Neural cell (in vitro differentiated cells): ENCODE measurements at regions not wholly inside any gene's neighbourhood (a gene's known extent, or its start where the extent isn't known, plus 50 kb on each side); places are given as distances from the start of the nearest gene placed in this dataset.

Source experiments
- H2AFZ ChIP-seq: fragments of 200-600, 300-800 bp; sonication (generic), shearing (Covaris generic); 2 replicates; pipeline ENCODE4 v1.6.0; 2014; ENCODE audit warnings: low read depth, mild to moderate bottlenecking, antibody characterized with exemption, low read length, moderate library complexity
- H3F3A ChIP-seq: fragments of 200-600 bp; shearing (Covaris generic); 2 replicates; pipeline ENCODE4 v1.6.1; 2016; ENCODE audit warnings: mild to moderate bottlenecking, moderate library complexity, mixed read lengths, antibody characterized with exemption, low read length; ENCODE audit not compliant: insufficient read depth, poor library complexity, severe bottlenecking
- H3K27ac ChIP-seq: fragments of 200-600, 300-800 bp; sonication (generic), shearing (Covaris generic); 2 replicates; pipeline ENCODE4 v1.5.1; 2014; ENCODE audit warnings: mild to moderate bottlenecking, low read length, moderate library complexity
- H3K27me3 ChIP-seq: fragments of 300-800, 200-600 bp; sonication (generic), shearing (Covaris generic); 2 replicates; pipeline ENCODE4 v1.6.0; 2014; ENCODE audit warnings: mild to moderate bottlenecking, low read depth, low read length, moderate library complexity; ENCODE audit not compliant: insufficient read depth
- H3K36me3 ChIP-seq: fragments of 300-800, 200-600 bp; sonication (generic), shearing (Covaris generic); 2 replicates; pipeline ENCODE4 v1.5.1; 2014; ENCODE audit warnings: mild to moderate bottlenecking, antibody characterized with exemption, low read length, moderate library complexity; ENCODE audit not compliant: insufficient read depth
- H3K4me2 ChIP-seq: fragments of 300-800, 200-600 bp; sonication (generic), shearing (Covaris generic); 2 replicates; pipeline ENCODE4 v1.6.0; 2014; ENCODE audit warnings: mild to moderate bottlenecking, low read length
- H3K4me3 ChIP-seq: fragments of 300-800, 200-600 bp; sonication (generic), shearing (Covaris generic); 2 replicates; pipeline ENCODE4 v1.5.1; 2014; ENCODE audit warnings: mild to moderate bottlenecking, low read length, moderate library complexity
- H3K79me2 ChIP-seq: fragments of 200-600 bp; shearing (Covaris generic); replicated peaks from 2 replicates; pipeline ENCODE4 v1.6.0; 2014; ENCODE audit warnings: mild to moderate bottlenecking, low read length, moderate library complexity; ENCODE audit not compliant: insufficient read depth
- H3K9ac ChIP-seq: fragments of 300-800, 200-600 bp; sonication (generic), shearing (Covaris generic); 2 replicates; pipeline ENCODE4 v1.6.1; 2016; ENCODE audit warnings: mild to moderate bottlenecking, low read length, mixed read lengths
- H3K9me2 ChIP-seq: fragments of 200-600 bp; shearing (Covaris generic); 2 replicates; pipeline ENCODE4 v1.6.1; 2016; ENCODE audit warnings: mild to moderate bottlenecking, low read length, mixed read lengths; ENCODE audit not compliant: insufficient read depth
- H3K9me3 ChIP-seq: fragments of 200-600, 300-800 bp; sonication (generic), shearing (Covaris generic); 2 replicates; pipeline ENCODE4 v1.6.1; 2016; ENCODE audit warnings: mild to moderate bottlenecking, mixed run types, low read length, moderate library complexity, mixed read lengths
- H4K20me1 ChIP-seq: fragments of 200-600 bp; shearing (Covaris generic); 2 replicates; pipeline ENCODE4 v1.6.1; 2016; ENCODE audit warnings: mild to moderate bottlenecking, mixed run types; ENCODE audit not compliant: insufficient read depth
- CTCF ChIP-seq: fragments of 450-650 bp; IDR thresholded peaks from 2 replicates; pipeline ENCODE4 v1.5.1; 2014; ENCODE audit warnings: antibody characterized with exemption, mild to moderate bottlenecking, moderate library complexity; ENCODE audit not compliant: poor library complexity, severe bottlenecking
- EZH2 ChIP-seq: fragments of 200-600, 300-800 bp; shearing (Covaris generic), sonication (generic); IDR thresholded peaks from 2 replicates; pipeline ENCODE4 v1.6.1; 2014; ENCODE audit warnings: antibody characterized with exemption, low read length, borderline replicate concordance, mild to moderate bottlenecking; ENCODE audit not compliant: insufficient read depth, poor library complexity, severe bottlenecking
- MXI1 ChIP-seq: fragments of 450-650 bp; conservative IDR thresholded peaks from 2 replicates; pipeline ENCODE4 v1.6.1; 2014; ENCODE audit warnings: antibody characterized with exemption, mild to moderate bottlenecking; ENCODE audit not compliant: poor library complexity, severe bottlenecking
- POLR2AphosphoS5 ChIP-seq: IDR thresholded peaks from 2 replicates; pipeline ENCODE4 v1.6.1; 2012
- RAD21 ChIP-seq: fragments of 450-650 bp; conservative IDR thresholded peaks from 2 replicates; pipeline ENCODE4 v1.6.1; 2014; ENCODE audit warnings: antibody characterized with exemption, mild to moderate bottlenecking, moderate library complexity
- REST ChIP-seq: IDR thresholded peaks from 2 replicates; pipeline ENCODE4 v1.6.1; 2012; ENCODE audit warnings: borderline replicate concordance
- SMC3 ChIP-seq: fragments of 450-650 bp; conservative IDR thresholded peaks from 2 replicates; pipeline ENCODE4 v1.6.1; 2014; ENCODE audit warnings: antibody characterized with exemption, mild to moderate bottlenecking, moderate library complexity; ENCODE audit not compliant: poor library complexity
- TAF1 ChIP-seq: IDR thresholded peaks from 2 replicates; pipeline ENCODE4 v1.6.1; 2012; ENCODE audit warnings: low read depth

- no peaks in the 10 kb centered on the region for H3K9me2 ChIP-seq
- H3K9ac ChIP-seq: no peak overlapping the region
- no peaks in the 10 kb centered on the region for H3K9me3 ChIP-seq
- no peaks in the 10 kb centered on the region for H3K79me2 ChIP-seq
- no peaks in the 10 kb centered on the region for H3F3A ChIP-seq
- no peaks in the 10 kb centered on the region for H3K27me3 ChIP-seq
- no peak overlapping the region for H3K4me2 ChIP-seq
- H2AFZ ChIP-seq: no peak overlapping the region
- H4K20me1 ChIP-seq: no peaks in the 10 kb centered on the region
- H3K36me3 ChIP-seq: no peaks in the 10 kb centered on the region
- TF ChIP-seq RAD21 (no peak), REST (no peak), SMC3 (no peak)
- H3K4me3 ChIP-seq: no peak overlapping the region
- no peak overlapping the region for H3K27ac ChIP-seq
Measured at GRCh38 chr9:81460693-81461092, 228.7 kb downstream of the TLE1 start.

- Histone ChIP-seq H3K4me3 (no peak overlapping the region), H3K9me2 (no peaks in the 10 kb centered on the region), H4K20me1 (no peaks in the 10 kb centered on the region), H3K4me2 (no peak overlapping the region), H3K27ac (no peak overlapping the region), H3K9me3 (no peaks in the 10 kb centered on the region), H3K27me3 (no peaks in the 10 kb centered on the region), H3K9ac (no peak overlapping the region), H3K36me3 (no peaks in the 10 kb centered on the region), H3F3A (no peaks in the 10 kb centered on the region), H2AFZ (no peak overlapping the region), H3K79me2 (no peaks in the 10 kb centered on the region)
- no peak for TF ChIP-seq SMC3
- TF ChIP-seq MXI1: no peak
- no peak for TF ChIP-seq TAF1
- no peak for TF ChIP-seq REST
- TF ChIP-seq POLR2AphosphoS5: no peak
- TF ChIP-seq CTCF: no peak
- TF ChIP-seq RAD21: no peak
- no peak for TF ChIP-seq EZH2
Measured at GRCh38 chr9:81459591-81459990, 229.8 kb downstream of the TLE1 start.
